ENCODE measurements at regions not wholly inside any gene's neighbourhood (a gene's known extent, or its start where the extent isn't known, plus 50 kb on each side); places are given as distances from the start of the nearest gene placed in this dataset.

DNA sequence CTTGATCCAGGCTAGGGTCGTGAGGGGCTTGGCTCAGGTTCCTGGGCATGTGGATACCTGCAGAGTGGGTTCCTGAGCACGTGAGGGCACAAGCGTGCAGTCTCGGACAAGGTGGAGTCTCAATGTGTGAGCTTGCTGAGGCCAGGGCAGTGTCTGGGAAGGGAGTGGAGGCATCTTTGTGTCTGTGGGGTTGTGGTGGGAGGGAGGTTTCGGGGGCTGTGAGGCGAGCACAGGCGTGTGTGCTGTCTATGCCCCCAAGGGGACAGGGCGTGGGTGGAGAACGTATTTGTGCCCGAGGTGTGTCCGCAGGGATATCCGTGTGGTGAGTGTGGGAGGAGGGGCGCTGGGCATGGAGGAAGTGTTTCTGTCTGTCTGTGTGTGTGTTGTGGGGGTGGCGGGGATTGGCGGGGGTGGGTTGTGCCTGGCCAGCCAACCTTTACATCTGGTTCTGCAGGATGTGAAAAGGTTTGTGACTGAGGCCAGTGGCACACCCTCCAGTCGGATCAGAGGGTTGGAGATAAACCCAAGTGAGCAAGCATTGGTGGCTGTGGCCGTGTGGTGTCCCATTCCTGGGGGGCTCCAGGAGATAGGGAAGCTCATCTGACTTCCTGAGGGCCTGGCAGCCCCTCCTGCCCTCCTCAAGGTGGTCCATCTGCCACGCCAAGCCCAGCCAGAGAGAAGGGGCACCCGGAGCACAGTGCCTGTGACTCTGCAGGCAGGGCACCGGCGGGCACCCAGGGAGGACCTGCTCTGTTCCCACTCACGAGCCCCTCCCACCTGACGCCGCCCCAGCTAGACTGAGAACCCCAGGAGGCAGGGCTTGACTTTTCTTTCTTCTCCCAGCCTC, 57.1 kb downstream of the ZFP36L2 start:
- TF ChIP-seq SPI1 (IDR thresholded peaks at IDR 0.05; ENCODE audit: borderline replicate concordance, low read depth) (peak; percentile 42; the same call in 1 of the 2 replicates), CTCF (IDR thresholded peaks at IDR 0.05; ENCODE audit: insufficient read depth, low read length) (no peak), POLR2AphosphoS5 (IDR thresholded peaks at IDR 0.05; ENCODE audit: low read depth) (peak; percentile 89)
- peak overlapping the region; percentile 93 for H3K27ac ChIP-seq (replicated peaks)
- peak; percentile 87 to 94 for DNase-seq (ENCODE audit: low read depth in 1 of 2, low spot score in 1 of 2)
- peak overlapping the region; percentile 13 for H3K4me3 ChIP-seq (replicated peaks; ENCODE audit: insufficient read depth, low read length)
- H3K27me3 ChIP-seq (ENCODE audit: insufficient read depth, poor library complexity, severe bottlenecking), result no peaks in the 10 kb centered on the region

DNA sequence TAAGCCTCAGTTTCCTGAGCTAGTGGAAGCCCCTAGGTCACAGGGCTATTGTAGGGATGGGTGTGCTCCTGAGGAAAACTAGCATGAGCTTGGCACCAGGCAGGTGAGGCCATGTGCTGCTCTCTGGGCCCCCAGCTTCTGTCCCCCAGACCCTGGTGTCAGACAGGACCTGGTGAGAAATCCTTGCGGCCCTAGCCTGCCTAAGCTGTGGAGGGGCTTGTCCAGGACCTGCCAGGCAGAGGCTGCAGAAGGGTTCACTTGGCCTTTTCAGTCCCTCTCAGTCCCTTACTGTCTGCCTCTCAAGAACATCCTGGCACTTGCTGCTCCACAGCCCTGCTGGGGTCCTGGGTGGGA, 58.4 kb downstream of the ZFP36L2 start:
- Histone ChIP-seq H3K27ac (replicated peaks) (peak overlapping the region; percentile 93), H3K27me3 (ENCODE audit: insufficient read depth, poor library complexity, severe bottlenecking) (no peaks in the 10 kb centered on the region), H3K4me3 (replicated peaks; ENCODE audit: insufficient read depth, low read length) (no peak overlapping the region)
- DNase-seq (ENCODE audit: low read depth in 1 of 2, low spot score in 1 of 2), result no peak
- no peak for TF ChIP-seq CTCF (IDR thresholded peaks at IDR 0.05; ENCODE audit: insufficient read depth, low read length)
- no peak for TF ChIP-seq SPI1 (IDR thresholded peaks at IDR 0.05; ENCODE audit: borderline replicate concordance, low read depth)
- no peak for TF ChIP-seq GABPA (IDR thresholded peaks at IDR 0.05; ENCODE audit: low read depth)
- TF ChIP-seq, protein P1, sequence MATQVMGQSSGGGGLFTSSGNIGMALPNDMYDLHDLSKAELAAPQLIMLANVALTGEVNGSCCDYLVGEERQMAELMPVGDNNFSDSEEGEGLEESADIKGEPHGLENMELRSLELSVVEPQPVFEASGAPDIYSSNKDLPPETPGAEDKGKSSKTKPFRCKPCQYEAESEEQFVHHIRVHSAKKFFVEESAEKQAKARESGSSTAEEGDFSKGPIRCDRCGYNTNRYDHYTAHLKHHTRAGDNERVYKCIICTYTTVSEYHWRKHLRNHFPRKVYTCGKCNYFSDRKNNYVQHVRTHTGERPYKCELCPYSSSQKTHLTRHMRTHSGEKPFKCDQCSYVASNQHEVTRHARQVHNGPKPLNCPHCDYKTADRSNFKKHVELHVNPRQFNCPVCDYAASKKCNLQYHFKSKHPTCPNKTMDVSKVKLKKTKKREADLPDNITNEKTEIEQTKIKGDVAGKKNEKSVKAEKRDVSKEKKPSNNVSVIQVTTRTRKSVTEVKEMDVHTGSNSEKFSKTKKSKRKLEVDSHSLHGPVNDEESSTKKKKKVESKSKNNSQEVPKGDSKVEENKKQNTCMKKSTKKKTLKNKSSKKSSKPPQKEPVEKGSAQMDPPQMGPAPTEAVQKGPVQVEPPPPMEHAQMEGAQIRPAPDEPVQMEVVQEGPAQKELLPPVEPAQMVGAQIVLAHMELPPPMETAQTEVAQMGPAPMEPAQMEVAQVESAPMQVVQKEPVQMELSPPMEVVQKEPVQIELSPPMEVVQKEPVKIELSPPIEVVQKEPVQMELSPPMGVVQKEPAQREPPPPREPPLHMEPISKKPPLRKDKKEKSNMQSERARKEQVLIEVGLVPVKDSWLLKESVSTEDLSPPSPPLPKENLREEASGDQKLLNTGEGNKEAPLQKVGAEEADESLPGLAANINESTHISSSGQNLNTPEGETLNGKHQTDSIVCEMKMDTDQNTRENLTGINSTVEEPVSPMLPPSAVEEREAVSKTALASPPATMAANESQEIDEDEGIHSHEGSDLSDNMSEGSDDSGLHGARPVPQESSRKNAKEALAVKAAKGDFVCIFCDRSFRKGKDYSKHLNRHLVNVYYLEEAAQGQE (IDR thresholded peaks at IDR 0.05; ENCODE audit: insufficient replicate concordance, low read depth), result no peak
- no peak for TF ChIP-seq POLR2AphosphoS5 (IDR thresholded peaks at IDR 0.05; ENCODE audit: low read depth)

DNA sequence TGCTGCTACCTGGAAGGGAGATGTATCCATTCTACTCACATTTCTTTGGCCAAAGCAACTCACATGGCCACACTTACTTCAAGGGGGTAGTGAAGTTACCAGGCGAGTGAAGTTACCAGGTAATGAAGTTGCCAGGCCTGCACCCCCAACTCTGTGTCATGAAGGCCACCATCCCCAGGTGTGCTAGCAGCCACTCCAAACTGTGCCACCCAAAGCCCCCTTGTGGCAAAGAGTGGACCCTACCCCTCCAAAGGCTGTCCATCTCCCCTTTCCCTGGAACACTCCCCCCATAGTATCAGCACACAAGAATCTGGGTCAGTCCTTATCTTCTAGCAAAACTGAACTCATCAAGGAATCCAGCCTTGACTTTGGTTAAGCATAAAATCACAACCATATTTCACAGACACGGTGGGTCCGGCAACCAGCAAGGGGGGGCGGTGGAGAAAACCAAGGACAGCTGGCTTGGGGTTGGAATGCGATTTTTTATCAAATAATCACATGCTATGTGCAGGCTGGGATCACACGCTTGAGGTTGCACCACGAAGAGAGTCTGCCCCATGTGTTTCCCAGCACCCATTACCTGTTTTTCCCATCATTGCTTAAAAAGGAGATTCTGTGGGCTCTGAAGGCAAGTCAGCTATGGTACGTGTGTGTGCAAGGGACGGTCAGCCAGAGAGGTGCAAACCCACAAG, 60.9 kb downstream of the ZFP36L2 start:
- no peak for DNase-seq (ENCODE audit: low read depth in 1 of 2, low spot score in 1 of 2)
- Histone ChIP-seq H3K27ac (replicated peaks) (no peak overlapping the region), H3K4me3 (replicated peaks; ENCODE audit: insufficient read depth, low read length) (no peak overlapping the region), H3K27me3 (ENCODE audit: insufficient read depth, poor library complexity, severe bottlenecking) (no peaks in the 10 kb centered on the region)
- TF ChIP-seq SPI1 (IDR thresholded peaks at IDR 0.05; ENCODE audit: borderline replicate concordance, low read depth) (no peak), POLR2AphosphoS5 (IDR thresholded peaks at IDR 0.05; ENCODE audit: low read depth) (no peak), GABPA (IDR thresholded peaks at IDR 0.05; ENCODE audit: low read depth) (no peak), CTCF (IDR thresholded peaks at IDR 0.05; ENCODE audit: insufficient read depth, low read length) (no peak)
- TF ChIP-seq, protein P1 (IDR thresholded peaks at IDR 0.05; ENCODE audit: insufficient replicate concordance, low read depth), result no peak
